Common myeloid progenitor, CD34-positive (primary cell): ENCODE measurements at regions not wholly inside any gene's neighbourhood (a gene's known extent, or its start where the extent isn't known, plus 50 kb on each side); places are given as distances from the start of the nearest gene placed in this dataset.

Experiments used
- CTCF ChIA-PET: fragments of 350-600 bp; sonication (Branson Sonifier 250); formaldehyde crosslinking; loops from one replicate; lab custom pipeline; 2021; ENCODE audit warnings: antibody characterized with exemption; lab: Charles Lee
- POLR2A ChIA-PET: fragments of 350-600 bp; sonication (Branson Sonifier 250); formaldehyde crosslinking; loops from one replicate; lab custom pipeline; 2021; ENCODE audit warnings: antibody characterized with exemption; lab: Charles Lee
- DNase-seq, 3 donors: peaks; one replicate each; pipeline versions ENCODE4 v3.0.0 to v3.0.0-alpha.2; 2013
- H3K27ac ChIP-seq, 2 experiments: 1 replicate in 1 of 2; 2 replicates in 1 of 2; pipeline ENCODE4 v1.7.0; 2013; ENCODE audit warnings: inconsistent platforms in 2 of 2, low read length in 2 of 2, mild to moderate bottlenecking in 2 of 2, low read depth in 1 of 2, moderate library complexity in 1 of 2; ENCODE audit not compliant: severe bottlenecking in 2 of 2, insufficient read depth in 1 of 2, poor library complexity in 1 of 2
- H3K27me3 ChIP-seq, 5 experiments: replicated peaks in 2 of 5; 1 replicate in 3 of 5; 2 replicates in 2 of 5; pipeline versions ENCODE4 v1.6.1 to v1.7.0; 2013; ENCODE audit warnings: low read length in 4 of 5, mild to moderate bottlenecking in 2 of 5, moderate library complexity in 2 of 5, inconsistent platforms in 1 of 5; ENCODE audit not compliant: insufficient read depth in 5 of 5, control insufficient read depth in 4 of 5
- H3K36me3 ChIP-seq, 4 experiments: 1 replicate in 2 of 4; 2 replicates in 2 of 4; pipeline versions ENCODE4 v1.6.1 to v1.7.0; 2013; ENCODE audit warnings: low read length in 3 of 4, control low read depth in 1 of 4, mild to moderate bottlenecking in 1 of 4; ENCODE audit not compliant: control insufficient read depth in 4 of 4, insufficient read depth in 4 of 4
- H3K4me1 ChIP-seq, 4 experiments: 1 replicate in 3 of 4; 2 replicates in 1 of 4; pipeline versions ENCODE4 v1.6.1 to v1.7.1; 2013; ENCODE audit warnings: low read length in 3 of 4, mild to moderate bottlenecking in 3 of 4, control low read depth in 1 of 4, inconsistent platforms in 1 of 4, moderate library complexity in 1 of 4; ENCODE audit not compliant: control insufficient read depth in 4 of 4, insufficient read depth in 4 of 4; ENCODE audit errors: control extremely low read depth in 1 of 4
- H3K4me3 ChIP-seq, 7 experiments: 1 replicate in 4 of 7; 2 replicates in 3 of 7; pipeline versions ENCODE4 v1.5.1 to v1.7.0; 2013; ENCODE audit warnings: mild to moderate bottlenecking in 7 of 7, low read length in 6 of 7, moderate library complexity in 6 of 7, inconsistent platforms in 2 of 7, low read depth in 2 of 7, control low read depth in 1 of 7; ENCODE audit not compliant: insufficient read depth in 4 of 7, control insufficient read depth in 1 of 7; ENCODE audit errors: extremely low read depth in 1 of 7
- H3K9me3 ChIP-seq, 5 experiments: 1 replicate in 4 of 5; 2 replicates in 1 of 5; pipeline versions ENCODE4 v1.6.1 to v1.7.1; 2013; ENCODE audit warnings: low read length in 4 of 5, mild to moderate bottlenecking in 2 of 5, inconsistent platforms in 1 of 5, low read depth in 1 of 5, moderate library complexity in 1 of 5; ENCODE audit not compliant: control insufficient read depth in 4 of 5, insufficient read depth in 2 of 5; ENCODE audit errors: control extremely low read depth in 1 of 5
- WGBS: methylation state at CpG from one replicate; pipeline ENCODE4 v1.1.5; 2013; ENCODE audit not compliant: insufficient coverage; 5-methylcytosine and 5-hydroxymethylcytosine counted together

- no peak overlapping the region for H3K27ac ChIP-seq
- no peak for DNase-seq
- no CpG with 5 or more reads among the region's 2 CpGs for WGBS
- POLR2A ChIA-PET: no interaction called here
- no peaks in the 10 kb centered on the region for H3K27me3 ChIP-seq
- H3K4me3 ChIP-seq: no peak overlapping the region
- no peaks in the 10 kb centered on the region for H3K36me3 ChIP-seq
- no peaks in the 10 kb centered on the region for H3K4me1 ChIP-seq
- CTCF ChIA-PET: no interaction called here
- no peaks in the 10 kb centered on the region for H3K9me3 ChIP-seq
Observed at GRCh38 chr5:15191012-15191411, 309.0 kb upstream of the FBXL7 start.

DNA sequence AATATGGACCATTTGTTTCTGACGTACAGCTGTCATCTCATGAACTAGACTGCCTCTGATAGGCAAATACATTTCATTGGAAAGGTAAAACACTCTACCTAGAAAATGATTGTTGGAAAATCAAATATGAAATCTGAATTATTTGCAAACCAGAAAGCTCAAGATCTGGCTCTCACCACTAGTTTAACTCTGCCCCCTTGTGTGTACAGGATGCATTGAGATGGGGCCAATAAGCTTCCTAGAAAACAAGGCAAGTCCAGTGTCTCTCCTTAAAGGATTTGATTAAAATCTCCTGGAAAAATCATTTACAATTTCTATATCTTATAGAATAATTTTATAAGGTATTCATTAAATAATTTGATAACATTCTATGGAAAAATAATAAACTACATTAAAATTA lies 311.9 kb upstream of the ANKH start:
- ChIA-PET POLR2A (no interaction called here), CTCF (no interaction called here)
- Histone ChIP-seq H3K27ac (no peak overlapping the region), H3K4me1 (no peaks in the 10 kb centered on the region), H3K4me3 (no peak overlapping the region), H3K9me3 (no peaks in the 10 kb centered on the region), H3K36me3 (no peaks in the 10 kb centered on the region), H3K27me3 (no peaks in the 10 kb centered on the region)
- no peak for DNase-seq
- whole genome bisulfite sequencing: no CpG with 5 or more reads among the region's 1 CpG

GRCh38 chr5:15170173-15170572 lies 298.6 kb upstream of the ANKH start:
- H3K9me3 ChIP-seq: peaks cover 0 to 11% (median 0%) of the 10 kb centered on the region in 5 experiments
- H3K36me3 ChIP-seq: no peaks in the 10 kb centered on the region
- H3K27me3 ChIP-seq: no peaks in the 10 kb centered on the region
- no peak overlapping the region for H3K27ac ChIP-seq
- DNase-seq: no peak
- ChIA-PET CTCF (no interaction called here), POLR2A (no interaction called here)
- WGBS: 93% methylated on average over 1 of the region's 1 CpG
- H3K4me1 ChIP-seq: no peaks in the 10 kb centered on the region
- no peak overlapping the region for H3K4me3 ChIP-seq

DNA sequence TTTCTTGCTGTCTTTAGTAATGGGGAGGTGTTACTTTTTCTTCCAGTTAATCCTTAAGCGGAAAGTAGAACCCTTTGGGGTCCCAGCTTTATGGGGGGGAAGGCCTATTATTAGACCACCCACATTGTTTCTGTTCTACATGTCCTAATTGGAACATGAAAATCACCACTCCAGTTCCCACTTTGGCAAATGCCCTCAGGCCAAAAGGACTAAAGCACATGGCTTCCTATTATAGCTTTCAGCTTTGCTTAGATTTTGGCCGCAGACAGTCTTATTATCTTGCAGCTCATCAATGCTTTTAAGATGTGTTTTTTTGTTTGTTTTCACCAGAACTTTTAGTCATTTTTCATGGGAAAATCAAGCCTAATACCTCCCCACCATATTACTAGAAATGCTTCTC lies 296.8 kb upstream of the ANKH start:
- Histone ChIP-seq H3K36me3 (no peaks in the 10 kb centered on the region), H3K4me3 (no peak overlapping the region), H3K9me3 (peaks cover 0 to 2% (median 0%) of the 10 kb centered on the region in 5 experiments), H3K27ac (no peak overlapping the region), H3K27me3 (no peaks in the 10 kb centered on the region), H3K4me1 (no peaks in the 10 kb centered on the region)
- DNase-seq: no peak
- ChIA-PET CTCF (no interaction called here), POLR2A (no interaction called here)
- WGBS: 100% methylated on average over 1 of the region's 2 CpGs

DNA sequence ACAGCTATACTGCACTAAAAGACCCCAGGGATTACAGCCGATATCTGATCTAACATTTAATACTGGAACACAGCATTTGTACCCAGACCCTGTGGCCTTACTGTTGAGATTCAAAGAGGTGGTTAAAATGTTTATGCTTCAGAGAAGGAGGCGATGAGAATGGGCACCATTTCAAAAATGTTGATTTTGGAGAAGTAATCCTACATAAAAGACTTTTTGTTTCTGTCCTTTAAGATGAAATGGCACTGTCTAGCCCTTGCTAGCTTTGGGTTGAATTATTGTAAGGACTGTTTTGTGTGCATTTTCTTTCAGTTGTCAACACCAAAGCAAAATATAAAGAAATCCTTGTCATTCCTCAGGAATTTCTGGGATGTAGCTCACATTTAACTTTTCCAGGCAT lies 288.5 kb upstream of the ANKH start:
- Histone ChIP-seq H3K4me3 (no peak overlapping the region), H3K27me3 (no peaks in the 10 kb centered on the region), H3K4me1 (no peaks in the 10 kb centered on the region), H3K27ac (no peak overlapping the region), H3K9me3 (peaks cover 0 to 4% (median 0%) of the 10 kb centered on the region in 5 experiments), H3K36me3 (no peaks in the 10 kb centered on the region)
- no peak for DNase-seq
- no CpG with 5 or more reads among the region's 2 CpGs for WGBS
- CTCF ChIA-PET: no interaction called here
- POLR2A ChIA-PET: no interaction called here

DNA sequence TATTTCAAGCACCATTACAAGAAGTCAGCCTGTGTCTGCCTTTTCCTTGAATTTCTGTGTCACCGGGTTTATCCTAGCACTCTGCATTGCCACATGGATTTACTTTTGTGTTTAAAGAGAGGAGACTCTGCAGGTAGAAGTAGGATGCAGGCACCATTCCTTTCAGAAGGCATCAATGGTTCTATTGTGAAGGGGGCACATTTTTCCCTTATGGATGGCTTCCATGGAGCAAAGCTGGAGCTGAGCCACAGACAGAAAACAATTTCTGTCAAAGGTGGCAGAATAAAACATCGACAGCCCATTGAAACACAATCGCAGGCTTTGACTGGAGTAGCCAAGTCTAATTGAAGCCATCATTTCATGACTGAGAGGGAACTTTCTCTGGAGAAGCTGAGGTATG lies 288.0 kb upstream of the ANKH start:
- WGBS: 97% methylated on average over 3 of the region's 3 CpGs
- ChIA-PET POLR2A (no interaction called here), CTCF (no interaction called here)
- no peaks in the 10 kb centered on the region for H3K4me1 ChIP-seq
- H3K27me3 ChIP-seq: no peaks in the 10 kb centered on the region
- H3K4me3 ChIP-seq: no peak overlapping the region
- no peak for DNase-seq
- no peak overlapping the region for H3K27ac ChIP-seq
- peaks cover 0 to 4% (median 0%) of the 10 kb centered on the region in 5 experiments for H3K9me3 ChIP-seq
- no peaks in the 10 kb centered on the region for H3K36me3 ChIP-seq

GRCh38 chr5:15142458-15142857 lies 270.9 kb upstream of the ANKH start:
- no peaks in the 10 kb centered on the region for H3K9me3 ChIP-seq
- 96% methylated on average over 4 of the region's 5 CpGs for WGBS
- no peak for DNase-seq
- no peaks in the 10 kb centered on the region for H3K27me3 ChIP-seq
- no peak overlapping the region for H3K27ac ChIP-seq
- ChIA-PET CTCF (interaction anchor here (1.4 kb wide), 1 partner anchor 11 kb away, joined by 4 read pairs; no protein-coding TSS in a partner anchor), POLR2A (no interaction called here)
- H3K36me3 ChIP-seq: no peaks in the 10 kb centered on the region
- no peak overlapping the region for H3K4me3 ChIP-seq
- H3K4me1 ChIP-seq: no peaks in the 10 kb centered on the region
